Liver (tissue), 8 donors: ENCODE measurements at regions not wholly inside any gene's neighbourhood (a gene's known extent, or its start where the extent isn't known, plus 50 kb on each side); places are given as distances from the start of the nearest gene placed in this dataset.

Experiments
- DNase-seq: peaks from one replicate; pipeline ENCODE4 v3.0.0-alpha.2; 2017; ENCODE audit warnings: low spot score
- H3K27ac ChIP-seq, 2 donors: one replicate each; pipeline ENCODE4 v1.7.0; 2013; ENCODE audit warnings: inconsistent platforms in 2 of 2, low read length in 2 of 2, control low read depth in 1 of 2, low read depth in 1 of 2, mild to moderate bottlenecking in 1 of 2
- H3K27me3 ChIP-seq, 4 donors: one replicate each; pipeline versions ENCODE4 v1.6.1 to v1.7.0; 2013; ENCODE audit warnings: low read length in 3 of 4, inconsistent platforms in 1 of 4, mild to moderate bottlenecking in 1 of 4, moderate library complexity in 1 of 4; ENCODE audit not compliant: control insufficient read depth in 4 of 4, insufficient read depth in 4 of 4
- H3K36me3 ChIP-seq, 4 donors: one replicate each; pipeline versions ENCODE4 v1.6.1 to v1.7.0; 2013; ENCODE audit warnings: low read length in 3 of 4, mild to moderate bottlenecking in 3 of 4, low read depth in 1 of 4, moderate library complexity in 1 of 4; ENCODE audit not compliant: control insufficient read depth in 4 of 4, insufficient read depth in 3 of 4
- H3K4me1 ChIP-seq, 4 donors: one replicate each; pipeline versions ENCODE4 v1.6.1 to v1.7.0; 2013; ENCODE audit warnings: low read length in 3 of 4, mild to moderate bottlenecking in 3 of 4, moderate library complexity in 1 of 4; ENCODE audit not compliant: control insufficient read depth in 4 of 4, insufficient read depth in 4 of 4
- H3K4me3 ChIP-seq, 3 donors: one replicate each; pipeline versions ENCODE4 v1.6.1 to v1.7.0; 2013; ENCODE audit warnings: low read length in 3 of 3, control low read depth in 1 of 3, low read depth in 1 of 3, mild to moderate bottlenecking in 1 of 3
- H3K9ac ChIP-seq, 2 donors: one replicate each; pipeline ENCODE4 v1.7.0; 2013; ENCODE audit warnings: low read length in 2 of 2, mild to moderate bottlenecking in 2 of 2, moderate library complexity in 2 of 2, control low read depth in 1 of 2, low read depth in 1 of 2
- H3K9me3 ChIP-seq, 4 donors: one replicate each; pipeline versions ENCODE4 v1.6.1 to v1.7.0; 2013; ENCODE audit warnings: low read length in 3 of 4; ENCODE audit not compliant: control insufficient read depth in 4 of 4
- ATF3 ChIP-seq: IDR thresholded peaks from 2 replicates; pipeline ENCODE4 v1.6.1; 2016; ENCODE audit warnings: antibody characterized with exemption
- CTCF ChIP-seq: fragments of 150-350 bp; IDR thresholded peaks from 2 replicates; pipeline ENCODE4 v1.5.1; 2017; ENCODE audit warnings: improper control_type of control experiment, low read depth, low read length; ENCODE audit not compliant: missing input control
- EGR1 ChIP-seq, 2 donors: IDR thresholded peaks; 2 replicates each; pipeline ENCODE4 v1.6.1; 2016 to 2018; ENCODE audit warnings: antibody characterized with exemption in 2 of 2, low read depth in 2 of 2
- FOXA1 ChIP-seq: IDR thresholded peaks from 2 replicates; pipeline ENCODE4 v1.6.1; 2016; ENCODE audit warnings: antibody characterized with exemption
- FOXA2 ChIP-seq: IDR thresholded peaks from 2 replicates; pipeline ENCODE4 v1.6.1; 2016; ENCODE audit warnings: antibody characterized with exemption
- GABPA ChIP-seq, 2 donors: IDR thresholded peaks in 1 of 2; conservative IDR thresholded peaks in 1 of 2; 2 replicates each; pipeline ENCODE4 v1.6.1; 2016; ENCODE audit warnings: antibody characterized with exemption in 2 of 2, mild to moderate bottlenecking in 1 of 2, moderate library complexity in 1 of 2
- HNF4A ChIP-seq, 2 donors: conservative IDR thresholded peaks; 2 replicates each; pipeline ENCODE4 v1.6.1; 2016; ENCODE audit warnings: antibody characterized with exemption in 2 of 2, mild to moderate bottlenecking in 2 of 2
- MAX ChIP-seq: IDR thresholded peaks from 2 replicates; pipeline ENCODE4 v1.6.1; 2016; ENCODE audit warnings: antibody characterized with exemption
- NR2F2 ChIP-seq: IDR thresholded peaks from 2 replicates; pipeline ENCODE4 v1.6.1; 2016; ENCODE audit warnings: antibody characterized with exemption
- RAD21 ChIP-seq, 2 donors: IDR thresholded peaks; 2 replicates each; pipeline ENCODE4 v1.6.1; 2016; ENCODE audit warnings: antibody characterized with exemption in 2 of 2, mild to moderate bottlenecking in 2 of 2
- REST ChIP-seq: IDR thresholded peaks from 2 replicates; pipeline ENCODE4 v1.6.1; 2016; ENCODE audit warnings: antibody characterized with exemption, mild to moderate bottlenecking
- RXRA ChIP-seq, 2 donors: IDR thresholded peaks; 2 replicates each; pipeline ENCODE4 v1.6.1; 2017 to 2018; ENCODE audit warnings: antibody characterized with exemption in 2 of 2, mild to moderate bottlenecking in 1 of 2
- SP1 ChIP-seq: IDR thresholded peaks from 2 replicates; pipeline ENCODE4 v1.6.1; 2018; ENCODE audit warnings: antibody characterized with exemption, mild to moderate bottlenecking
- TAF1 ChIP-seq: conservative IDR thresholded peaks from 2 replicates; pipeline ENCODE4 v1.6.1; 2016; ENCODE audit warnings: antibody characterized with exemption, mild to moderate bottlenecking
- WGBS: extraction: QIAGEN DNeasy Blood & Tissue Kit; methylation state at CpG from one replicate; pipeline ENCODE4 v1.1.7; 2013; 5-methylcytosine and 5-hydroxymethylcytosine counted together
- donor health status: healthy.
- donor health status: healthy.
- donor health status: healthy.
- donor health status: healthy.
- donor health status: healthy.

- Histone ChIP-seq H3K27ac (no peak overlapping the region), H3K4me3 (no peak overlapping the region), H3K27me3 (no peaks in the 10 kb centered on the region), H3K9me3 (no peaks in the 10 kb centered on the region), H3K36me3 (no peaks in the 10 kb centered on the region), H3K9ac (no peak overlapping the region), H3K4me1 (no peaks in the 10 kb centered on the region)
- WGBS, result 67% methylated on average over 15 of the region's 15 CpGs
- DNase-seq, result no peak
- TF ChIP-seq HNF4A (conservative IDR thresholded peaks at IDR 0.05) (no peak), REST (no peak), EGR1 (IDR thresholded peaks at IDR 0.05; ENCODE audit: low read depth in 2 of 2) (no peak), SP1 (no peak), ATF3 (no peak), GABPA (IDR thresholded peaks at IDR 0.05 in 1 of 2, conservative IDR thresholded peaks at IDR 0.05 in 1 of 2) (no peak), RXRA (IDR thresholded peaks at IDR 0.05) (no peak), MAX (no peak), RAD21 (IDR thresholded peaks at IDR 0.05) (no peak), CTCF (no peak), NR2F2 (no peak), FOXA2 (no peak), FOXA1 (no peak)
Measured at GRCh38 chr3:23002836-23003732, 200.0 kb upstream of the UBE2E2 start.

- Histone ChIP-seq H3K27ac (no peak overlapping the region), H3K4me1 (no peaks in the 10 kb centered on the region), H3K27me3 (no peaks in the 10 kb centered on the region), H3K9me3 (no peaks in the 10 kb centered on the region), H3K36me3 (no peaks in the 10 kb centered on the region), H3K4me3 (no peak overlapping the region), H3K9ac (no peak overlapping the region)
- DNase-seq, result no peak
- no peak for TF ChIP-seq NR2F2
- TF ChIP-seq MAX, result no peak
- TF ChIP-seq HNF4A (conservative IDR thresholded peaks at IDR 0.05), result no peak
- TF ChIP-seq ATF3, result no peak
- no peak for TF ChIP-seq GABPA (IDR thresholded peaks at IDR 0.05 in 1 of 2, conservative IDR thresholded peaks at IDR 0.05 in 1 of 2)
- no peak for TF ChIP-seq FOXA1
- TF ChIP-seq TAF1, result no peak
- 92% methylated on average over 4 of the region's 4 CpGs for WGBS
Measured at GRCh38 chr3:23003733-23004046, 199.4 kb upstream of the UBE2E2 start.
